K562 (cell line): ENCODE measurements at regions not wholly inside any gene's neighbourhood (a gene's known extent, or its start where the extent isn't known, plus 50 kb on each side); places are given as distances from the start of the nearest gene placed in this dataset.
A peak's percentile ranks its signal among the peaks of the same experiment; 100 is the strongest.

ENCODE experiments used
- ATAC-seq: fragments of 200-7000 bp; cut with Tn5 transposase; 3 replicates; pipeline ENCODE4 v1.9.1; 2020; ENCODE audit warnings: moderate library complexity
- BruUV-seq: library from RNA; stranded (reverse); fragments of 400-500 nt; replicated peaks from 2 replicates; lab custom pipeline; 2021; lab: Mats Ljungman, UMichigan
- CTCF ChIA-PET: fragments of 300-600 bp; formaldehyde crosslinking; extraction: SDS; loops from one replicate; lab custom pipeline; 2021; ENCODE audit warnings: low intra/inter-chr PET ratio; lab: Yijun Ruan, JAX
- POLR2A ChIA-PET: fragments of 300-600, 350-650 bp; sonication (Branson Sonifier 250); formaldehyde crosslinking; extraction: SDS; loops from one replicate; lab custom pipeline; 2021; ENCODE audit warnings: antibody characterized with exemption, inconsistent platforms; lab: Yijun Ruan, JAX
- DNase-seq, 4 experiments: peaks; one replicate each; pipeline versions ENCODE4 v3.0.0 to v3.0.0-alpha.2; 2011 to 2018; ENCODE audit warnings: low spot score in 3 of 4, mixed read lengths in 3 of 4; ENCODE audit errors: extremely low read depth in 1 of 4
- FAIRE-seq: peaks from 2 replicates; lab custom pipeline; 2011; peaks lifted over from hg19 to GRCh38; lab: Jason Lieb, UNC
- H2AFZ ChIP-seq: 2 replicates; pipeline ENCODE4 v1.6.0; 2011; ENCODE audit warnings: low read depth, low read length, control low read depth, inconsistent platforms
- H3K27ac ChIP-seq: fragments of 200-600 bp; 3 replicates; pipeline ENCODE4 v1.8.0; 2011; ENCODE audit warnings: low read depth, mild to moderate bottlenecking, control low read depth, inconsistent platforms, low read length, moderate library complexity, mixed read lengths; ENCODE audit errors: extremely low read depth
- H3K27me3 ChIP-seq, 2 experiments: fragments of 300-600 bp in 1 of 2; 2 replicates in 1 of 2; 3 replicates in 1 of 2; pipeline versions ENCODE4 v1.6.0 to v1.8.0; 2011; ENCODE audit warnings: inconsistent platforms in 2 of 2, low read length in 2 of 2, mild to moderate bottlenecking in 1 of 2, mixed read lengths in 1 of 2, moderate library complexity in 1 of 2; ENCODE audit not compliant: control insufficient read depth in 2 of 2, insufficient read depth in 2 of 2
- H3K36me3 ChIP-seq: fragments of 300-600 bp; 3 replicates; pipeline ENCODE4 v1.8.0; 2011; ENCODE audit warnings: mild to moderate bottlenecking, low read length, inconsistent platforms; ENCODE audit not compliant: control insufficient read depth, insufficient read depth
- H3K4me1 ChIP-seq, 2 experiments: fragments of 200-600 bp in 1 of 2; replicated peaks in 1 of 2; 2 replicates in 1 of 2; 3 replicates in 1 of 2; pipeline versions ENCODE4 v1.5.1 to v1.8.0; 2011; ENCODE audit warnings: inconsistent platforms in 2 of 2, low read length in 2 of 2, mild to moderate bottlenecking in 1 of 2, mixed read lengths in 1 of 2, moderate library complexity in 1 of 2; ENCODE audit not compliant: control insufficient read depth in 2 of 2, insufficient read depth in 2 of 2
- H3K4me2 ChIP-seq: 2 replicates; pipeline ENCODE4 v1.6.1; 2011; ENCODE audit warnings: low read length, control low read depth, inconsistent platforms, mixed read lengths; ENCODE audit not compliant: insufficient read depth
- H3K4me3 ChIP-seq: fragments of 200-600 bp; sonication (generic), shearing (Covaris generic); 2 replicates; pipeline ENCODE4 v1.5.1; 2016; ENCODE audit warnings: control low read depth, inconsistent platforms
- H3K79me2 ChIP-seq: fragments of 200-600 bp; 3 replicates; pipeline ENCODE4 v1.8.0; 2011; ENCODE audit warnings: low read length, inconsistent platforms; ENCODE audit not compliant: control insufficient read depth, insufficient read depth
- H3K9ac ChIP-seq, 2 experiments: 2 replicates each; pipeline versions ENCODE4 v1.6.0 to v1.6.1; 2011; ENCODE audit warnings: low read depth in 2 of 2, low read length in 2 of 2, control low read depth in 1 of 2, inconsistent platforms in 1 of 2, mild to moderate bottlenecking in 1 of 2, mixed read lengths in 1 of 2; ENCODE audit not compliant: insufficient read depth in 1 of 2
- H3K9me1 ChIP-seq: one replicate; pipeline ENCODE4 v1.6.0; 2011; ENCODE audit warnings: inconsistent platforms, mild to moderate bottlenecking, low read length, moderate library complexity; ENCODE audit not compliant: control insufficient read depth, insufficient read depth
- H3K9me3 ChIP-seq: replicated peaks from 2 replicates; pipeline ENCODE4 v1.5.1; 2011; ENCODE audit warnings: low read depth, low read length, inconsistent platforms; ENCODE audit not compliant: control insufficient read depth, insufficient read depth
- H4K20me1 ChIP-seq: replicated peaks from 2 replicates; pipeline ENCODE4 v1.6.1; 2011; ENCODE audit warnings: low read length, inconsistent platforms, mixed read lengths; ENCODE audit not compliant: control insufficient read depth, insufficient read depth
- ARHGAP35 ChIP-seq: fragments of 450-650 bp; IDR thresholded peaks from 2 replicates; pipeline ENCODE4 v1.6.1; 2018; ENCODE audit not compliant: partially characterized antibody
- CAMTA2 ChIP-seq: fragments of 250-450 bp; sonication (Bioruptor Pico); conservative IDR thresholded peaks from 2 replicates; pipeline ENCODE4 v1.5.1; 2022
- CBX2 ChIP-seq: fragments of 200-600 bp; sonication (generic); IDR thresholded peaks from one replicate; pipeline ENCODE4 v1.6.1; 2012; ENCODE audit warnings: mild to moderate bottlenecking, low read length, inconsistent platforms; ENCODE audit not compliant: insufficient read depth, poor library complexity, severe bottlenecking
- CHD1 ChIP-seq: fragments of 200-600 bp; sonication (generic); IDR thresholded peaks from one replicate; pipeline ENCODE4 v1.6.1; 2012; ENCODE audit warnings: mild to moderate bottlenecking, moderate library complexity, low read length, inconsistent platforms
- CREB1 ChIP-seq, 2 experiments: sonication (generic) in 1 of 2; formaldehyde crosslinking in 1 of 2; IDR thresholded peaks; 2 replicates each; pipeline versions ENCODE4 v1.6.1 to v1.8.0; 2012 to 2022; ENCODE audit warnings: inconsistent platforms in 1 of 2, mild to moderate bottlenecking in 1 of 2, missing genetic modification reagents in 1 of 2, moderate library complexity in 1 of 2
- IFI16 ChIP-seq: fragments of 250-450 bp; sonication (Bioruptor Pico); IDR thresholded peaks from 2 replicates; pipeline ENCODE4 v2.1.2; 2022; ENCODE audit warnings: mild to moderate bottlenecking, inconsistent platforms
- MEIS2 ChIP-seq: fragments of 450-650 bp; IDR thresholded peaks from 2 replicates; pipeline ENCODE4 v1.6.1; 2014; ENCODE audit warnings: mild to moderate bottlenecking; ENCODE audit not compliant: partially characterized antibody
- RFX5 ChIP-seq: IDR thresholded peaks from 2 replicates; pipeline ENCODE4 v1.6.1; 2011; ENCODE audit warnings: low read depth, mild to moderate bottlenecking, improper control_type of control experiment, low read length
- SP2 ChIP-seq: IDR thresholded peaks from 2 replicates; pipeline ENCODE4 v1.6.1; 2011; ENCODE audit warnings: mild to moderate bottlenecking, low read depth, low read length, moderate library complexity; ENCODE audit not compliant: poor library complexity, severe bottlenecking; ENCODE audit errors: extremely low read depth
- TEAD4 ChIP-seq, 2 experiments: sonication (generic) in 1 of 2; formaldehyde crosslinking in 1 of 2; IDR thresholded peaks; 2 replicates each; pipeline versions ENCODE4 v1.6.1 to v1.8.0; 2012 to 2022; ENCODE audit warnings: borderline replicate concordance in 1 of 2, inconsistent platforms in 1 of 2, low read length in 1 of 2, mild to moderate bottlenecking in 1 of 2, missing genetic modification reagents in 1 of 2
- XRCC5 ChIP-seq: fragments of 200-400 bp; formaldehyde crosslinking; IDR thresholded peaks from 2 replicates; pipeline ENCODE4 v1.6.1; 2017; ENCODE audit warnings: low read depth, mild to moderate bottlenecking, low read length
- ZNF507 ChIP-seq: conservative IDR thresholded peaks from 2 replicates; pipeline ENCODE4 v1.6.1; 2017; ENCODE audit warnings: missing genetic modification characterization, missing compliant biosample characterization
- ZNF76 ChIP-seq: fragments of 250-450 bp; sonication (Bioruptor Pico); IDR thresholded peaks from 2 replicates; pipeline ENCODE4 v1.4.0; 2020; ENCODE audit warnings: mild to moderate bottlenecking, moderate library complexity, borderline replicate concordance
- WGBS: fragments of 100-300 bp; shearing (Covaris generic); methylation state at CpG from one replicate; pipeline ENCODE4 v1.1.6; 2016; ENCODE audit warnings: low coverage, mixed read lengths; ENCODE audit not compliant: insufficient coverage; ENCODE audit errors: missing lambda C conversion rate; 5-methylcytosine and 5-hydroxymethylcytosine counted together
- in situ Hi-C: fragments of 300-500 bp; cut with MboI; formaldehyde crosslinking; loops from 4 replicates; pipeline ENCODE4 v1.15.0; 2018; ENCODE audit warnings: inconsistent platforms, mixed read lengths
- intact Hi-C: fragments of 100-400 bp; cut with micrococcal nuclease; formaldehyde crosslinking; loops from 2 replicates; pipeline ENCODE4 v1.14.2; 2022
- TF ChIP-seq, protein P1 (sequence below): fragments of 250-450 bp; sonication (Bioruptor Pico); IDR thresholded peaks from 2 replicates; pipeline ENCODE4 v1.4.0; 2020
- TF ChIP-seq, protein P2 (sequence below): sonication (generic); formaldehyde crosslinking; IDR thresholded peaks from 2 replicates; pipeline ENCODE4 v1.8.0; 2022; ENCODE audit warnings: mild to moderate bottlenecking, missing genetic modification reagents

DNA sequence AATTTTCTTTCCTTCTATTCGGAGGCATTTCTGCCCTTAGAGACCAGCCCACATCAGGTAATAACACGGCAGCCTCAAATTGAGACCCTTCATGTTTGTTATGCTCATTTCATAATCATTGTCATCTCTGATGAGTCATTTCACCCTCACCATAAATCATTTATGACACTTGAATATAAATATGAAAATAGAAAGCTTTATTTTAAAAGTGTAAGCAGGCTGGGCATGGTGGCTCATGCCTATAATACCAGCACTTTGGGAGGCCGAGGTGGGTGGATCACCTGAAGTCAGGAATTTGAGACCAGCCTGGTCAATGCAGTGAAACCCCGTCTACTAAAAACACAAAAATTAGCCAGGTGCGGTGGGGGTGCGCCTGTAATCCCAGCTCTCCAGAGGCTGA lies 57.4 kb upstream of the EGFR start (continued):
- TF ChIP-seq, protein P1, sequence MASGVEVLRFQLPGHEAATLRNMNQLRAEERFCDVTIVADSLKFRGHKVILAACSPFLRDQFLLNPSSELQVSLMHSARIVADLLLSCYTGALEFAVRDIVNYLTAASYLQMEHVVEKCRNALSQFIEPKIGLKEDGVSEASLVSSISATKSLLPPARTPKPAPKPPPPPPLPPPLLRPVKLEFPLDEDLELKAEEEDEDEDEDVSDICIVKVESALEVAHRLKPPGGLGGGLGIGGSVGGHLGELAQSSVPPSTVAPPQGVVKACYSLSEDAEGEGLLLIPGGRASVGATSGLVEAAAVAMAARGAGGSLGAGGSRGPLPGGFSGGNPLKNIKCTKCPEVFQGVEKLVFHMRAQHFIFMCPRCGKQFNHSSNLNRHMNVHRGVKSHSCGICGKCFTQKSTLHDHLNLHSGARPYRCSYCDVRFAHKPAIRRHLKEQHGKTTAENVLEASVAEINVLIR (CRISPR knock-in tag) = no peak
- TF ChIP-seq MEIS2 (peak; percentile 90), CAMTA2 (CRISPR knock-in tag) (no peak), ZNF76 (no peak), CHD1 (no peak)
- TF ChIP-seq, protein P2, sequence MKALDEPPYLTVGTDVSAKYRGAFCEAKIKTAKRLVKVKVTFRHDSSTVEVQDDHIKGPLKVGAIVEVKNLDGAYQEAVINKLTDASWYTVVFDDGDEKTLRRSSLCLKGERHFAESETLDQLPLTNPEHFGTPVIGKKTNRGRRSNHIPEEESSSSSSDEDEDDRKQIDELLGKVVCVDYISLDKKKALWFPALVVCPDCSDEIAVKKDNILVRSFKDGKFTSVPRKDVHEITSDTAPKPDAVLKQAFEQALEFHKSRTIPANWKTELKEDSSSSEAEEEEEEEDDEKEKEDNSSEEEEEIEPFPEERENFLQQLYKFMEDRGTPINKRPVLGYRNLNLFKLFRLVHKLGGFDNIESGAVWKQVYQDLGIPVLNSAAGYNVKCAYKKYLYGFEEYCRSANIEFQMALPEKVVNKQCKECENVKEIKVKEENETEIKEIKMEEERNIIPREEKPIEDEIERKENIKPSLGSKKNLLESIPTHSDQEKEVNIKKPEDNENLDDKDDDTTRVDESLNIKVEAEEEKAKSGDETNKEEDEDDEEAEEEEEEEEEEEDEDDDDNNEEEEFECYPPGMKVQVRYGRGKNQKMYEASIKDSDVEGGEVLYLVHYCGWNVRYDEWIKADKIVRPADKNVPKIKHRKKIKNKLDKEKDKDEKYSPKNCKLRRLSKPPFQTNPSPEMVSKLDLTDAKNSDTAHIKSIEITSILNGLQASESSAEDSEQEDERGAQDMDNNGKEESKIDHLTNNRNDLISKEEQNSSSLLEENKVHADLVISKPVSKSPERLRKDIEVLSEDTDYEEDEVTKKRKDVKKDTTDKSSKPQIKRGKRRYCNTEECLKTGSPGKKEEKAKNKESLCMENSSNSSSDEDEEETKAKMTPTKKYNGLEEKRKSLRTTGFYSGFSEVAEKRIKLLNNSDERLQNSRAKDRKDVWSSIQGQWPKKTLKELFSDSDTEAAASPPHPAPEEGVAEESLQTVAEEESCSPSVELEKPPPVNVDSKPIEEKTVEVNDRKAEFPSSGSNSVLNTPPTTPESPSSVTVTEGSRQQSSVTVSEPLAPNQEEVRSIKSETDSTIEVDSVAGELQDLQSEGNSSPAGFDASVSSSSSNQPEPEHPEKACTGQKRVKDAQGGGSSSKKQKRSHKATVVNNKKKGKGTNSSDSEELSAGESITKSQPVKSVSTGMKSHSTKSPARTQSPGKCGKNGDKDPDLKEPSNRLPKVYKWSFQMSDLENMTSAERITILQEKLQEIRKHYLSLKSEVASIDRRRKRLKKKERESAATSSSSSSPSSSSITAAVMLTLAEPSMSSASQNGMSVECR (CRISPR knock-in tag) = no peak

DNA sequence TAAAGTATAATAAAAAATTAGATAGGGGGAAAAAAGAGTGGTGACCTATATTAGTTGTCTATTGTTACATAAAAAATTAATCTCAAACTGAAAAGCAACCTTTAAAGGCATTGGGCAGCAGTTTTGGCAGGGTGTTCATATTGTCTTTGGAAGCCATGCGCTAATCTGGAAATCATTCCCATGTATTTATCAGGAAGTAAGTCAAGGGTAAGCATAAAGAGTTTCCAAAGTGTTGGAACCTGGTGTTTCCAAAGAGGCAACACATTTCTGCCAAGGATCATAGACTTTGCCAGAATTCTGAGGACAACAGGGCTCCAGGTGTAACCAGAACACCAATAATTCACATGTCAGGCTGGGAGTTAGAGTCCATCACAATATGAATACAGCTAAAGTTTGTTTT lies 55.7 kb upstream of the EGFR start:
- Histone ChIP-seq H3K36me3 (no peaks in the 10 kb centered on the region), H3K4me1 (no peaks in the 10 kb centered on the region), H2AFZ (no peak overlapping the region), H3K9me1 (no peaks in the 10 kb centered on the region), H3K4me2 (no peak overlapping the region), H3K27ac (no peak overlapping the region), H3K9ac (no peak overlapping the region), H3K27me3 (peaks cover 0 to under 1% of the 10 kb centered on the region in 2 experiments; a peak in 1 of 5 replicates), H3K79me2 (no peaks in the 10 kb centered on the region), H4K20me1 (no peaks in the 10 kb centered on the region), H3K4me3 (no peak overlapping the region), H3K9me3 (no peaks in the 10 kb centered on the region)
- WGBS = 0% methylated on average over 1 of the region's 1 CpG
- ChIA-PET CTCF (no interaction called here), POLR2A (no interaction called here)
- ATAC-seq (no peak), DNase-seq (no peak), FAIRE-seq (no peak)
- in situ Hi-C loops = no loop called here
- no TSS peak for BruUV-seq
- intact Hi-C loops = no loop called here
- no peak for TF ChIP-seq ZNF507 (tag)
- TF ChIP-seq RFX5 = no peak
- no peak for TF ChIP-seq CREB1 (IDR thresholded peaks at IDR 0.05)
- no peak for TF ChIP-seq CREB1 (CRISPR knock-in tag; IDR thresholded peaks at IDR 0.05)
- TF ChIP-seq CBX2 = no peak
- no peak for TF ChIP-seq SP2
- no peak for TF ChIP-seq TEAD4 (IDR thresholded peaks at IDR 0.05; ENCODE audit: low read length)
- no peak for TF ChIP-seq TEAD4 (CRISPR knock-in tag; IDR thresholded peaks at IDR 0.05; ENCODE audit: borderline replicate concordance)
- TF ChIP-seq, protein P1 (CRISPR knock-in tag) = no peak
- TF ChIP-seq XRCC5 = no peak
- TF ChIP-seq IFI16 (CRISPR knock-in tag) = no peak
- TF ChIP-seq ARHGAP35 = no peak
